ENCODE measurements at regions not wholly inside any gene's neighbourhood (a gene's known extent, or its start where the extent isn't known, plus 50 kb on each side); places are given as distances from the start of the nearest gene placed in this dataset.

- TF ChIP-seq CTCF (IDR thresholded peaks at IDR 0.05; ENCODE audit: low read length) (no peak), EZH2 (IDR thresholded peaks at IDR 0.05; ENCODE audit: borderline replicate concordance, low read length) (no peak)
Observed at GRCh38 chr5:97929383-97929782, 746.3 kb upstream of the RIOK2 start.

All from OCI-LY1 (cell line).